ENCODE measurements at regions not wholly inside any gene's neighbourhood (a gene's known extent, or its start where the extent isn't known, plus 50 kb on each side); places are given as distances from the start of the nearest gene placed in this dataset.
A peak's percentile ranks its signal among the peaks of the same experiment; 100 is the strongest.

- intact Hi-C loops (cut with micrococcal nuclease; ENCODE audit: unreplicated experiment): no loop called here
- RAD21 ChIA-PET (ENCODE audit: unreplicated experiment): no interaction called here
- Histone ChIP-seq H3K9me3 (replicated peaks; ENCODE audit: control insufficient read depth, insufficient read depth, low read length) (no peaks in the 10 kb centered on the region), H3K27ac (ENCODE audit: control insufficient read depth, insufficient read depth) (no peak overlapping the region), H3K4me1 (ENCODE audit: control insufficient read depth, insufficient read depth, low read length) (no peaks in the 10 kb centered on the region), H3K79me2 (ENCODE audit: control insufficient read depth, insufficient read depth, low read length) (no peaks in the 10 kb centered on the region), H2AFZ (ENCODE audit: control insufficient read depth, low read depth, low read length) (no peak overlapping the region), H3K9ac (ENCODE audit: control insufficient read depth, insufficient read depth, low read length) (no peak overlapping the region), H4K20me1 (ENCODE audit: control insufficient read depth, insufficient read depth) (no peaks in the 10 kb centered on the region), H3K4me2 (ENCODE audit: control insufficient read depth, insufficient read depth) (no peak overlapping the region), H3K4me3 (no peak overlapping the region), H3K36me3 (ENCODE audit: control insufficient read depth in 2 of 2, insufficient read depth in 2 of 2, low read length in 1 of 2) (no peaks in the 10 kb centered on the region), H3K27me3 (replicated peaks in 1 of 2; ENCODE audit: control insufficient read depth in 2 of 2, insufficient read depth in 2 of 2, low read length in 1 of 2) (no peaks in the 10 kb centered on the region)
- DNase-seq (ENCODE audit: low read depth, low spot score): no peak
- TF ChIP-seq CBX3 (IDR thresholded peaks at IDR 0.05; ENCODE audit: borderline replicate concordance, low read depth) (no peak), IRF3 (IDR thresholded peaks at IDR 0.05) (no peak), IKZF2 (IDR thresholded peaks at IDR 0.05) (no peak), ATF7 (IDR thresholded peaks at IDR 0.05; ENCODE audit: low read depth) (no peak), IRF4 (IDR thresholded peaks at IDR 0.05; ENCODE audit: low read depth, low read length) (no peak)
- WGBS (ENCODE audit: insufficient coverage, insufficient replicate concordance, low lambda C conversion rate, missing lambda C conversion rate): 69% methylated on average over 2 of the region's 2 CpGs
- ATAC-seq: no peak
- CTCF ChIA-PET: no interaction called here
- POLR2A ChIA-PET: no interaction called here
- SMC1A ChIA-PET (ENCODE audit: uncharacterized antibody, unreplicated experiment): no interaction called here
- in situ Hi-C loops (cut with MboI): no loop called here
- no peak for FAIRE-seq
- BruUV-seq (replicated peaks): no TSS peak
Measured at GRCh38 chr6:132165677-132166076, 214.5 kb upstream of the CCN2 start.

DNA sequence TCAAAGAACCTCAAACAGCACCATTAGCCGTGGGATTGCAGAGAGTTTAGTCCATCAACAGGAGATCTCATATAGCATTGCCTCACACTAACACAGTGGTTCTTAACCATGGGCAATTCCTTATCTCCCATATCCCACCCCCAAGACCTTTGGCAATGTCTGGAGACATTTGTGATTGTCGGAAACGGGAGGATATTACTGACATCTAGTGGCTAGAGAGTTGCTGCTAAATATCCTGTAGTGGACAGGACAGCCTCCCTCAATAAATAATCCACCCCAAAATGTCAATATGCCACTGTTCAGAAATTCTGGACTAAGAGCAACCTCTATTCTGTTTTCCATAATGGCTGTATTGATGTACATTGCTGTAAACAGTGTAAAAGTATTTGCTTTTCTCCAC is 210.1 kb upstream of the CCN2 start:
- FAIRE-seq (peak; percentile 38), ATAC-seq (peak; percentile 42; the same call in 1 of the 3 replicates), DNase-seq (ENCODE audit: low read depth, low spot score) (no peak)
- Histone ChIP-seq H3K36me3 (ENCODE audit: control insufficient read depth in 2 of 2, insufficient read depth in 2 of 2, low read length in 1 of 2) (no peaks in the 10 kb centered on the region), H3K4me3 (no peak overlapping the region), H3K9ac (ENCODE audit: control insufficient read depth, insufficient read depth, low read length) (no peak overlapping the region), H3K27ac (ENCODE audit: control insufficient read depth, insufficient read depth) (no peak overlapping the region), H3K27me3 (replicated peaks in 1 of 2; ENCODE audit: control insufficient read depth in 2 of 2, insufficient read depth in 2 of 2, low read length in 1 of 2) (no peaks in the 10 kb centered on the region), H2AFZ (ENCODE audit: control insufficient read depth, low read depth, low read length) (no peak overlapping the region), H3K4me1 (ENCODE audit: control insufficient read depth, insufficient read depth, low read length) (no peaks in the 10 kb centered on the region), H3K79me2 (ENCODE audit: control insufficient read depth, insufficient read depth, low read length) (no peaks in the 10 kb centered on the region), H4K20me1 (ENCODE audit: control insufficient read depth, insufficient read depth) (no peaks in the 10 kb centered on the region), H3K4me2 (ENCODE audit: control insufficient read depth, insufficient read depth) (no peak overlapping the region), H3K9me3 (replicated peaks; ENCODE audit: control insufficient read depth, insufficient read depth, low read length) (no peaks in the 10 kb centered on the region)
- ChIA-PET SMC1A (ENCODE audit: uncharacterized antibody, unreplicated experiment) (no interaction called here), CTCF (no interaction called here), RAD21 (ENCODE audit: unreplicated experiment) (no interaction called here), POLR2A (no interaction called here)
- in situ Hi-C loops (cut with MboI) (no loop called here), intact Hi-C loops (cut with micrococcal nuclease; ENCODE audit: unreplicated experiment) (loop anchor here (5.0 kb wide), 1 partner anchor 244 kb away; no protein-coding TSS in a partner anchor)
- WGBS (ENCODE audit: insufficient coverage, insufficient replicate concordance, low lambda C conversion rate, missing lambda C conversion rate): 16% methylated on average over 3 of the region's 3 CpGs
- no TSS peak for BruUV-seq (replicated peaks)
- peak; percentile 15; the same call in 1 of the 2 replicates for TF ChIP-seq SMC3 (IDR thresholded peaks at IDR 0.05; ENCODE audit: borderline replicate concordance, low read length)
- no peak for TF ChIP-seq KLF5 (IDR thresholded peaks at IDR 0.05; ENCODE audit: partially characterized antibody)
- TF ChIP-seq RELA (IDR thresholded peaks at IDR 0.05; ENCODE audit: borderline replicate concordance, partially characterized antibody): no peak
- peak; percentile 52 for TF ChIP-seq RAD21 (IDR thresholded peaks at IDR 0.05; ENCODE audit: insufficient read depth, low read depth, low read length)
- TF ChIP-seq SIX5 (IDR thresholded peaks at IDR 0.05; ENCODE audit: low read depth, low read length, severe bottlenecking): no peak
- TF ChIP-seq, protein P1, sequence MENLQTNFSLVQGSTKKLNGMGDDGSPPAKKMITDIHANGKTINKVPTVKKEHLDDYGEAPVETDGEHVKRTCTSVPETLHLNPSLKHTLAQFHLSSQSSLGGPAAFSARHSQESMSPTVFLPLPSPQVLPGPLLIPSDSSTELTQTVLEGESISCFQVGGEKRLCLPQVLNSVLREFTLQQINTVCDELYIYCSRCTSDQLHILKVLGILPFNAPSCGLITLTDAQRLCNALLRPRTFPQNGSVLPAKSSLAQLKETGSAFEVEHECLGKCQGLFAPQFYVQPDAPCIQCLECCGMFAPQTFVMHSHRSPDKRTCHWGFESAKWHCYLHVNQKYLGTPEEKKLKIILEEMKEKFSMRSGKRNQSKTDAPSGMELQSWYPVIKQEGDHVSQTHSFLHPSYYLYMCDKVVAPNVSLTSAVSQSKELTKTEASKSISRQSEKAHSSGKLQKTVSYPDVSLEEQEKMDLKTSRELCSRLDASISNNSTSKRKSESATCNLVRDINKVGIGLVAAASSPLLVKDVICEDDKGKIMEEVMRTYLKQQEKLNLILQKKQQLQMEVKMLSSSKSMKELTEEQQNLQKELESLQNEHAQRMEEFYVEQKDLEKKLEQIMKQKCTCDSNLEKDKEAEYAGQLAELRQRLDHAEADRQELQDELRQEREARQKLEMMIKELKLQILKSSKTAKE (IDR thresholded peaks at IDR 0.05; ENCODE audit: low read depth, poor library complexity, severe bottlenecking): no peak
- no peak for TF ChIP-seq POU2F2 (IDR thresholded peaks at IDR 0.05; ENCODE audit: borderline replicate concordance, low read depth, low read length)
- no peak for TF ChIP-seq MEF2B (IDR thresholded peaks at IDR 0.05; ENCODE audit: partially characterized antibody, poor library complexity, severe bottlenecking)
- no peak for TF ChIP-seq MEF2A (IDR thresholded peaks at IDR 0.05; ENCODE audit: insufficient read depth, low read depth, low read length)
- no peak for TF ChIP-seq ESRRA (IDR thresholded peaks at IDR 0.05; ENCODE audit: low read length)
- no peak for TF ChIP-seq IRF5 (IDR thresholded peaks at IDR 0.05; ENCODE audit: borderline replicate concordance)

All from GM12878 (cell line).